Fibroblast of lung (primary cell): ENCODE measurements at regions not wholly inside any gene's neighbourhood (a gene's known extent, or its start where the extent isn't known, plus 50 kb on each side); places are given as distances from the start of the nearest gene placed in this dataset.

Source experiments
- DNase-seq, 2 donors: peaks; one replicate each; pipeline versions ENCODE4 v3.0.0 to v3.0.0-alpha.2; 2010; ENCODE audit warnings: low read depth in 2 of 2
- H2AFZ ChIP-seq: 2 replicates; pipeline ENCODE4 v1.5.1; 2012; ENCODE audit warnings: low read length, control low read depth, inconsistent platforms
- H3K27ac ChIP-seq: 2 replicates; pipeline ENCODE4 v1.5.1; 2011; ENCODE audit warnings: low read length, control low read depth; ENCODE audit not compliant: insufficient read depth
- H3K27me3 ChIP-seq: 2 replicates; pipeline ENCODE4 v1.5.1; 2011; ENCODE audit warnings: mild to moderate bottlenecking, low read length; ENCODE audit not compliant: control insufficient read depth, insufficient read depth
- H3K36me3 ChIP-seq: 2 replicates; pipeline ENCODE4 v1.5.1; 2011; ENCODE audit warnings: low read length; ENCODE audit not compliant: control insufficient read depth, insufficient read depth
- H3K4me1 ChIP-seq: 2 replicates; pipeline ENCODE4 v1.5.1; 2011; ENCODE audit warnings: low read length; ENCODE audit not compliant: control insufficient read depth, insufficient read depth; ENCODE audit errors: extremely low read depth
- H3K4me2 ChIP-seq: 2 replicates; pipeline ENCODE4 v1.5.1; 2011; ENCODE audit warnings: low read length, control low read depth; ENCODE audit not compliant: insufficient read depth; ENCODE audit errors: extremely low read depth
- H3K4me3 ChIP-seq, 4 experiments: fragments of 200-600 bp in 1 of 4; sonication (generic) in 1 of 4; replicated peaks in 1 of 4; 2 replicates each; pipeline ENCODE4 v1.5.1; 2011 to 2016; ENCODE audit warnings: low read length in 4 of 4, low read depth in 3 of 4, mild to moderate bottlenecking in 3 of 4, control low read depth in 2 of 4, inconsistent platforms in 1 of 4, mixed read lengths in 1 of 4; ENCODE audit not compliant: insufficient read depth in 1 of 4; ENCODE audit errors: control extremely low read depth in 1 of 4
- H3K79me2 ChIP-seq: 2 replicates; pipeline ENCODE4 v1.5.1; 2012; ENCODE audit warnings: mild to moderate bottlenecking, low read length, inconsistent platforms; ENCODE audit not compliant: control insufficient read depth, insufficient read depth
- H3K9ac ChIP-seq: 2 replicates; pipeline ENCODE4 v1.5.1; 2011; ENCODE audit warnings: mild to moderate bottlenecking, low read length, control low read depth; ENCODE audit not compliant: insufficient read depth
- H3K9me3 ChIP-seq: 2 replicates; pipeline ENCODE4 v1.5.1; 2012; ENCODE audit warnings: low read depth, low read length; ENCODE audit not compliant: control insufficient read depth, insufficient read depth
- H4K20me1 ChIP-seq: 2 replicates; pipeline ENCODE4 v1.5.1; 2011; ENCODE audit warnings: low read length; ENCODE audit not compliant: control insufficient read depth, insufficient read depth; ENCODE audit errors: extremely low read depth
- CTCF ChIP-seq, 2 donors: IDR thresholded peaks in 1 of 2; conservative IDR thresholded peaks in 1 of 2; 1 replicate in 1 of 2; 2 replicates in 1 of 2; pipeline ENCODE4 v1.5.1; 2011 to 2012; ENCODE audit warnings: low read length in 2 of 2, control low read depth in 1 of 2, inconsistent platforms in 1 of 2, low read depth in 1 of 2, mild to moderate bottlenecking in 1 of 2
- EZH2 ChIP-seq: IDR thresholded peaks from 2 replicates; pipeline ENCODE4 v1.5.1; 2012; ENCODE audit warnings: low read length, control low read depth, mild to moderate bottlenecking; ENCODE audit errors: missing control alignments

GRCh38 chr4:14787221-14787620, 215.1 kb upstream of the CPEB2 start:
- Histone ChIP-seq H4K20me1 (no peaks in the 10 kb centered on the region), H3K36me3 (no peaks in the 10 kb centered on the region), H3K4me2 (no peak overlapping the region), H3K4me1 (no peaks in the 10 kb centered on the region), H3K27ac (no peak overlapping the region), H3K27me3 (no peaks in the 10 kb centered on the region), H3K9me3 (no peaks in the 10 kb centered on the region), H3K4me3 (no peak overlapping the region), H3K79me2 (no peaks in the 10 kb centered on the region), H3K9ac (no peak overlapping the region), H2AFZ (no peak overlapping the region)
- TF ChIP-seq CTCF (conservative IDR thresholded peaks at IDR 0.05 in 1 of 2, IDR thresholded peaks at IDR 0.05 in 1 of 2; ENCODE audit: low read depth in 1 of 2, low read length in 2 of 2), result no peak
- no peak for TF ChIP-seq EZH2
- DNase-seq, result no peak

- peak; percentile 6 to 12 for DNase-seq
- no peaks in the 10 kb centered on the region for H3K27me3 ChIP-seq
- no peaks in the 10 kb centered on the region for H3K4me1 ChIP-seq
- H4K20me1 ChIP-seq, result no peaks in the 10 kb centered on the region
- no peaks in the 10 kb centered on the region for H3K36me3 ChIP-seq
- no peak overlapping the region for H3K9ac ChIP-seq
- no peak overlapping the region for H3K4me3 ChIP-seq
- no peaks in the 10 kb centered on the region for H3K9me3 ChIP-seq
- H3K79me2 ChIP-seq, result no peaks in the 10 kb centered on the region
- H2AFZ ChIP-seq, result no peak overlapping the region
- peak; percentile 27 to 35 for TF ChIP-seq CTCF (conservative IDR thresholded peaks at IDR 0.05 in 1 of 2, IDR thresholded peaks at IDR 0.05 in 1 of 2; ENCODE audit: low read depth in 1 of 2, low read length in 2 of 2)
- no peak for TF ChIP-seq EZH2
- H3K27ac ChIP-seq, result no peak overlapping the region
- H3K4me2 ChIP-seq, result no peak overlapping the region
Measured at GRCh38 chr4:14787894-14788293, 214.4 kb upstream of the CPEB2 start.

- no peaks in the 10 kb centered on the region for H4K20me1 ChIP-seq
- no peak overlapping the region for H2AFZ ChIP-seq
- no peak for TF ChIP-seq EZH2
- no peak for TF ChIP-seq CTCF (conservative IDR thresholded peaks at IDR 0.05 in 1 of 2, IDR thresholded peaks at IDR 0.05 in 1 of 2; ENCODE audit: low read depth in 1 of 2, low read length in 2 of 2)
- H3K27ac ChIP-seq, result no peak overlapping the region
- H3K9me3 ChIP-seq, result no peaks in the 10 kb centered on the region
- H3K4me2 ChIP-seq, result no peak overlapping the region
- H3K79me2 ChIP-seq, result no peaks in the 10 kb centered on the region
- no peaks in the 10 kb centered on the region for H3K27me3 ChIP-seq
- no peaks in the 10 kb centered on the region for H3K4me1 ChIP-seq
- H3K4me3 ChIP-seq, result no peak overlapping the region
- H3K9ac ChIP-seq, result no peak overlapping the region
- no peaks in the 10 kb centered on the region for H3K36me3 ChIP-seq
- no peak for DNase-seq
Measured at GRCh38 chr4:14790494-14790893, 211.8 kb upstream of the CPEB2 start.
